NOMO-1 treated with dmso at 0.1 percent for 144 hours (cell line): ENCODE measurements at regions not wholly inside any gene's neighbourhood (a gene's known extent, or its start where the extent isn't known, plus 50 kb on each side); places are given as distances from the start of the nearest gene placed in this dataset.
A peak's percentile ranks its signal among the peaks of the same experiment; 100 is the strongest.

Source experiments
- DNase-seq: peaks from one replicate; lab custom pipeline; 2025; ENCODE audit not compliant: unreplicated experiment; lab: John Stamatoyannopoulos, UW

DNA sequence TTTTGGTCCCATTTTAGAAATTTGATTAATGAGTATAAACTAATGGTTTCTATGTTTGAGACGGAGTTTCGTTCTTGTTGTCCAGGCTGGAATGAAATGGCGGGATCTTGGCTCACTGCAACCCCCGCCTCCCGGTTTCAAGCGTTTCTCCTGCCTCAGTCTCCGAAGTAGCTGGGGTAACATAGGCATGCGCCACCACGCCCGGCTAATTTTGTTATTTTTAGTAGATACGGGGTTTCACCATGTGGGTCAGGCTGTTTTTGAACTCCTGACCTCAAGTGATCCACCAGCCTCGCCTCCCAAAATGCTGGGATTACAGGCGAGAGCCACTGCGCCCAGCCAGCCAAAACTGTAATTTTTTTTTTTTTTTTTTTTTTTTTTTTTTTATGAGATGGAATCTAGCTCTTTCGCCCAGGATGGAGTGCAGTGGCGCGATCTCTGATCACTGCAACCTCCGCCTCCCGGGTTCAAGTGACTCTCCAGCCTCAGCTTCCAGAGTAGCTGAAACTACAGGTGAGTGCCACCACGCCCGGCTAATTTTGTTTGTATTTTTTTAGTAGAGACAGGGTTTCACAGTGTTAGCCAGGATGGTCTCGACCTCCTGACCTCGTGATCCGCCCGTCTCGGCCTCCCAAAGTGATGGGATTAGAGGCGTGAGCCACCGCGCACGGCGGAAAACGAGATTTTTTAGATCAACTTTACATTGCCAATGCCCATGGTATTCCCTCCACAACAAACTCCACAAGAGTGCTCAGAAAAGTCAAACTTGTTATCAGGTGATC lies 127.8 kb downstream of the HFE start:
- DNase-seq, result no peak

DNA sequence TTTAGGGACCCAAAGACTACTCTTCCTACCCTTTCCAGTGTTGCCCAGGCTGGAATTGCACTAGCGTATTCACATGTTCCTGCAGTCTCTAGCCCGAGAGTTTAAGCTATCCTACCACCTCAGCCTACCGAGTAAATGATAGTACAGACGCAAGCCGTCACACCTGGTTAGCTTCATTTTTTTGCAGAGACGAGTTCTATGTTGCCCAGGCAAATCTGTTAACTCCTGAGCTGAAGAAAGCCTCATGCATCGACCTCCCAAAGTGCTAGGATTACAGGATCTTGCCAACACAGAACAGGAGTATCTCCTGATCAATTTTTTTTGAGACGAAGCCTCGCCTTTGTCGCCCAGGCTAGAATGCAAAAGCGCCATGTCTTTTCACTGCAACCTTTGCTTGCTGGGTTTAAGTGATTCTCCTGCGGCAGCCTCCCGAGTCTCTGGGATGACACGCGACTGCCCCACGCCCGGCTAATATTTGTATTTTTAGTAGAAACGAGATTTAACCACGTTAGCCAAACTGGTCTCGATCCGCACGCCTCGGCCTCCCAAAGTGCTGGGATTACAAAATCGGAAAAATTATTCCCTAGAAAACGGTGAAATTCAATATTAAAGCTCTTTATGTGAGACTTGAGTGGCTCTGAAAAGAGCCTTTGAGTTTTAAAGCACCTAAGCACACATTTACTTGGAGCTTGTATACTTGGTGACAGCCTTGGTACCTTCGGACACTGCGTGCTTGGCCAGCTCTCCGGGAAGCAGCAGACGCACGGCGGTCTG lies 128.5 kb downstream of the HFE start:
- DNase-seq, result peak; percentile 54

- peak; percentile 86 for DNase-seq
Observed at GRCh38 chr6:26216359-26216885, 129.2 kb downstream of the HFE start.

DNA sequence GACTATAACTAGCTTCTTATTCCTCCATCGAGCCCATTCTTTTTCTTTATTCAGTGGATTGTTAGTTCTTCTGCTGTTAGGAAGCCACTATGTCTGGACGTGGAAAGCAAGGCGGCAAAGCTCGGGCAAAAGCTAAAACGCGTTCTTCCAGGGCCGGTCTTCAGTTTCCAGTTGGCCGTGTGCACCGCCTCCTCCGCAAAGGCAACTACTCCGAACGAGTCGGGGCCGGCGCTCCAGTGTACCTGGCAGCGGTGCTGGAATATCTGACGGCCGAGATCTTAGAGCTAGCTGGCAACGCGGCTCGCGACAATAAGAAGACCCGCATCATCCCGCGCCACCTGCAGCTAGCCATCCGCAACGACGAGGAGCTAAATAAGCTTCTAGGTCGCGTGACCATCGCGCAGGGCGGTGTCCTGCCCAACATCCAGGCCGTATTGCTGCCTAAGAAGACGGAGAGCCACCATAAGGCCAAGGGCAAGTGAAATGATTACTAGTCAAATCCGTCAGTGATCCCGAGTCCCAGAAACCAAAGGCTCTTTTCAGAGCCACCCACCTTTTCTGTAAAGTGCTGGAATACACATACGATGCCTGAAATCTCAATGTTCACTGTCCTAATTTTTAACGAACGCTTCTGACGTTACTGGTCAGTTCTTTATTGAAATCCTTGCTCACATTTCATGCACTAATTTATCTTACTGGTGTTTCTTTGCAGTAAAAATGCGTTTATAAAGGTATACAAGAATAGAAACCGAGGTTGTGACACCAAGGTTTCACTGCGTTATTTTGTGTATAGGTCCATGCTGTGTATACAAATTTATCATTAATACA lies 129.9 kb downstream of the HFE start:
- DNase-seq, result peak; percentile 86

- DNase-seq, result no peak
Observed at GRCh38 chr6:26217714-26218075, 130.5 kb downstream of the HFE start.

- no peak for DNase-seq
Observed at GRCh38 chr6:26218824-26219223, 131.6 kb downstream of the HFE start.

DNA sequence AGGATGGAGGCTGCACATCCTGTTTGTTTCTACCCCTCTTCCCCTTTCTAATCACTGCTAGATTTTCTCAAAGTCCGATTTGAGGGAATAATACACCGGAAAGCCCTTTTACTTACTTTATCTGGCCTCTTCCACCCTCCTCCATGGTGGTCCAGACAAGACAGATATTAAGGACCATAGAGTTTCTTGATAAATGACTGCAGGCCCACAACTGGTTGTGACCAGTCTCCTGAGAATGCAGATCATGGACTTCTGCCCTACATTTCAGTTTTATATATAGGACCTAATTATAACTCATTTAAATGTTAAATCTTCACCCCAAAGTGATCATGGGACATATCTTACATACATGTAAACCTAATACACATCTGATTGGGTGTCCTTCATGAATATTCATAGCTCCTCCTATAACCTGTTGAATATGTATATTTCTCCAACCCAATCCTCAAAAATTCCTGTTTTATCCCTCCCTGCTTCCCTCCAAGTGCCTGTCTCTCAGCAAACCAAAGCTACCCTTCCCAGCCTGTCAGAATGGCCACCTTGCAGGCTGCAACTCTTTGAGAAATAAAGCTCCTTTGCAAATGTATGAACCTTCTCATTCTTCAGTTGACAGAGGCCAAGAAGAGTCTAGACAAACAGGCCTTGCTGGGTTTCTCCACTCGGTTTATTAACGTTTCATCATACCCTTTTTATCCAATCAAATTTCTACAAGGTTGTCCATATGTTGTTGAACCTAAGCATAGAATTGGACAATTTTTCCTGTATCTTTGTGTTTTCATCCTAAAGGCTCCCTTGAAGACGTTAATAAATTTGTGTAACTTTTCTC lies 133.1 kb downstream of the HFE start:
- no peak for DNase-seq

DNA sequence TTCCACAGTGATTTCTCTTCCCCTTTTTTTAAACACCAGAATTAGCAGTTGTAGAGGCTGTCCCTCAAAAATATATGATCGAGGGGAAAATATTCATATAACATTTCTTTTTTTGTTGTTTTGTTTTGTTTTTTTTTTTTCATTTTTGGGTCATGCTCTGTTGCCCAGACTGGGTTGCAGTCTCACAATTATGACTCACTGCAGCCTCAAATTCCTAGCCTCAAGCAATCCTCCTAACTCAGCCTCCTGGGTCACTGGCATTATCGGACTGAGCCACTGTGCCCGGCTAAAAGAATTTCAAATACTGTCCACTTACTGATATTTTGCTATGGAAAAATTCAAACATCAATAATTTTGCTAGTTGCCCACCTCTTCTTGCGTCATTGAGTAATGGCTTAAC lies 134.0 kb downstream of the HFE start:
- DNase-seq, result no peak

GRCh38 chr6:26222571-26222970 lies 135.3 kb downstream of the HFE start:
- no peak for DNase-seq

DNA sequence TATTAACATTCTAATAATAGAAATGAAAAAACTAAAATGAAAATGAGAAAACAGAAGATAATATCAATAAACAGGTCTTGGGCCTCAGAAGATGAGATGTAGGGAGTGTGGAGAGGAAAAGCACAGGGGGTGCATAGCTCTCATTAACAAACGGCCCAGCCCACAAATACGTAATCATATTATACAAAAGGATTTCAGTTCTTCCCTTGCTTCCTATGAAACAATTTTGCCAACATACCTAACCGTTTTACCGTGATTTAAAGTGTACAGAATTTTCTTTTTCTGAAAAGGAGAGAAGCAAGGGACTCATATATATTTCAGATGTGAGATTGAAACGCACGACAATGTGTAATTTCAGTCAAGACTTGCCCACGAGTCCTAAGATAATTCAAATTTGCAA lies 136.0 kb downstream of the HFE start:
- DNase-seq, result no peak

GRCh38 chr6:26223650-26224546 lies 136.7 kb downstream of the HFE start:
- DNase-seq, result peak; percentile 74

- no peak for DNase-seq
Observed at GRCh38 chr6:26224547-26224912, 137.3 kb downstream of the HFE start.

GRCh38 chr6:26224940-26225847 lies 138.0 kb downstream of the HFE start:
- no peak for DNase-seq

DNA sequence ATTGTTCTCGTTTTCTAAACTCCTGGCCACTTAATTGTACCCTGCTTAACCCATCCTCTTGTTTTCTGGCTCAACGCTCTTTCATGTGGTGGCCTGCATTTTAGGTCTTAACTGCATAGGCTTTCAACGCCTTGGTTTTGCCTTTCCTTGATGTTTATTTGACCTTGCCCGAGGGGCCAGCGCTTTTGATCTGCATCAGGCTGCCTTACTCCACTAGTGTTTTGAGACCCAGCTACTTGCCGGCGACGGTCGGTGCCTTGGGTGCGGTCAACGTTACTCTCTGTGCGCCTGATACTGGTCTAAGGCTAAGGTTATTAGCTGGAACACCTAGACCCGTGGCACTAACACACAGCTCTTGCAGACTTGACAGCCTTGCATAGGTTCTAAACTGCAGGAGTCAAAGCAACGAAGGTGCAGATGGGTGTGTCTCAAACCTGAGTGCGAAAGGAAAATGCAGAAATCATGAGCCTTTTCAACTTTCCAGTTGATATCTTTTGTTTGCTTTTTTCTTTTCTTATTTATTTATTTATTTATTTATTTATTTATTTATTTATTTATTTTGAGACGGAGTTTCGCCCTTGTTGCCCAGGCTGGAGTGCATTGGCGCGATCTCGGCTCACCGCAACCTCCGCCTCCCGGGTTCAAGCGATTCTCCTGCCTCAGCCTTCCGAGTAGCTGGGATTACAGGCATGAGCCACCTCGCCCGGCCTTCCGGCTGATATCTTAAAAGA lies 138.8 kb downstream of the HFE start:
- DNase-seq, result no peak

- DNase-seq, result no peak
Observed at GRCh38 chr6:26226579-26226967, 138.4 kb upstream of the BTN3A2 start.

- peak; percentile 54 for DNase-seq
Observed at GRCh38 chr6:26230351-26230750, 134.6 kb upstream of the BTN3A2 start.

DNA sequence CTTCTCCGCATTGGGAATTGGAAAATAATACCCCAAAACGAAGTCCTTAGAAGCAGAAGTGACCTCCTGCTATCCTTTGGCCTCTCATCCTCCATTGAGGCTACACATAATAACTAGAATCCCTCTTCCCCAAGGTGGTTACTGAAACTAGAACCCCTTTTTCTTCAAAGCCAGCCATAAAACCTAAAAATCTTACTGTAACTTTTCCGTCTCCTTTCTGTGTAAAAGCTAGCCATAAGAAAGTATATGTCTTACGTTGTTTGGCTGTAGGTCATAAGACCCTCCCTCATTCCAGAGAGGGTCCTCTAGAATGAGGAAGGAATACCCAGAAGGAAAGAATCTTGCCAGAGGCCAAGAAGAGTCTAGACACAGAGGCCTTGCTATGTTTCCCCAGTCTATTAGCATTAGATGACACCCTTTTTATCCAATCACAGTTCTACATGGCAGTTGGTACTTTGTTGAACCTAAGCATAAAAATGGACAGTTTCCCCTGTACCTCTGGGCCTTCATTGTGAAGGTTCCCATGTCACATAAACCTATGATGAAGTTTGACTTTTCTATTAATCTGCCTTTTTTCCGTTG lies 133.9 kb upstream of the BTN3A2 start:
- no peak for DNase-seq
